Ovary (tissue), 3 donors: ENCODE measurements at regions not wholly inside any gene's neighbourhood (a gene's known extent, or its start where the extent isn't known, plus 50 kb on each side); places are given as distances from the start of the nearest gene placed in this dataset.

Source experiments
- EP300 ChIP-seq: sonication (generic); formaldehyde crosslinking; IDR thresholded peaks from one replicate; pipeline ENCODE4 v1.6.1; 2017; ENCODE audit warnings: antibody characterized with exemption
- POLR2A ChIP-seq: fragments of 450-650 bp; IDR thresholded peaks from one replicate; pipeline ENCODE4 v1.6.1; 2017; ENCODE audit warnings: antibody characterized with exemption, mild to moderate bottlenecking, moderate library complexity
- TF ChIP-seq, protein P1 (sequence below), 3 donors: fragments of 450-650 bp in 2 of 3; fragments of 200-600 bp in 1 of 3; IDR thresholded peaks; one replicate each; pipeline versions ENCODE4 v1.5.1 to v1.8.0; 2016 to 2022; ENCODE audit warnings: antibody characterized with exemption in 3 of 3, mild to moderate bottlenecking in 1 of 3
- donor health status: DM: no; HTN: no; CAD: no.

DNA sequence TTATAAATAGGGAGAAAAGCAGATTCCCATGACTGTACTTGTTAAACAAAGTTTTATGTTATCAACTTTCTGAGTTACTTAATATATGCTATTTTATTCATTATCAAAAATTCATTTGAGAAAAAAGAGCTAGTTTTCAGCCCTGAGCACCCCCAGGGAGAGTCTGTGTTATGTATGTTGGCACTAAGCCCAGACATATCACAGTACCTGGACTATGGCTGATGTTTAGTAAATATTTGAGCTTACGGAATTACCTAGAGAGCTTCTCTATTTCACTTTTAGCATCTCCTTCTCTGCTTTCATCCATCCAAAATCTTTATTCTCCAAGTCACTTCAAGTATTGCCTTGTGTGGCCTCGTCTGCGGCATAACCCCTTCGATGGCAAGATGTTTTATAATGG, 225.9 kb upstream of the PCSK5 start:
- TF ChIP-seq, protein P1, sequence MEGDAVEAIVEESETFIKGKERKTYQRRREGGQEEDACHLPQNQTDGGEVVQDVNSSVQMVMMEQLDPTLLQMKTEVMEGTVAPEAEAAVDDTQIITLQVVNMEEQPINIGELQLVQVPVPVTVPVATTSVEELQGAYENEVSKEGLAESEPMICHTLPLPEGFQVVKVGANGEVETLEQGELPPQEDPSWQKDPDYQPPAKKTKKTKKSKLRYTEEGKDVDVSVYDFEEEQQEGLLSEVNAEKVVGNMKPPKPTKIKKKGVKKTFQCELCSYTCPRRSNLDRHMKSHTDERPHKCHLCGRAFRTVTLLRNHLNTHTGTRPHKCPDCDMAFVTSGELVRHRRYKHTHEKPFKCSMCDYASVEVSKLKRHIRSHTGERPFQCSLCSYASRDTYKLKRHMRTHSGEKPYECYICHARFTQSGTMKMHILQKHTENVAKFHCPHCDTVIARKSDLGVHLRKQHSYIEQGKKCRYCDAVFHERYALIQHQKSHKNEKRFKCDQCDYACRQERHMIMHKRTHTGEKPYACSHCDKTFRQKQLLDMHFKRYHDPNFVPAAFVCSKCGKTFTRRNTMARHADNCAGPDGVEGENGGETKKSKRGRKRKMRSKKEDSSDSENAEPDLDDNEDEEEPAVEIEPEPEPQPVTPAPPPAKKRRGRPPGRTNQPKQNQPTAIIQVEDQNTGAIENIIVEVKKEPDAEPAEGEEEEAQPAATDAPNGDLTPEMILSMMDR (IDR thresholded peaks at IDR 0.05): no peak
- TF ChIP-seq POLR2A (no peak), EP300 (no peak)
